SIG-M5 treated with dmso at 0.1 percent for 504 hours (cell line): ENCODE measurements at regions not wholly inside any gene's neighbourhood (a gene's known extent, or its start where the extent isn't known, plus 50 kb on each side); places are given as distances from the start of the nearest gene placed in this dataset.

Experiments
- DNase-seq: peaks from one replicate; lab custom pipeline; 2025; ENCODE audit not compliant: unreplicated experiment; lab: John Stamatoyannopoulos, UW

- no peak for DNase-seq
These were observed 218.0 kb downstream of the TMEM38B start for GRCh38 chr9:105912157-105912862.

GRCh38 chr9:105912863-105913516 lies 218.6 kb downstream of the TMEM38B start:
- peak; percentile 11 for DNase-seq

DNA sequence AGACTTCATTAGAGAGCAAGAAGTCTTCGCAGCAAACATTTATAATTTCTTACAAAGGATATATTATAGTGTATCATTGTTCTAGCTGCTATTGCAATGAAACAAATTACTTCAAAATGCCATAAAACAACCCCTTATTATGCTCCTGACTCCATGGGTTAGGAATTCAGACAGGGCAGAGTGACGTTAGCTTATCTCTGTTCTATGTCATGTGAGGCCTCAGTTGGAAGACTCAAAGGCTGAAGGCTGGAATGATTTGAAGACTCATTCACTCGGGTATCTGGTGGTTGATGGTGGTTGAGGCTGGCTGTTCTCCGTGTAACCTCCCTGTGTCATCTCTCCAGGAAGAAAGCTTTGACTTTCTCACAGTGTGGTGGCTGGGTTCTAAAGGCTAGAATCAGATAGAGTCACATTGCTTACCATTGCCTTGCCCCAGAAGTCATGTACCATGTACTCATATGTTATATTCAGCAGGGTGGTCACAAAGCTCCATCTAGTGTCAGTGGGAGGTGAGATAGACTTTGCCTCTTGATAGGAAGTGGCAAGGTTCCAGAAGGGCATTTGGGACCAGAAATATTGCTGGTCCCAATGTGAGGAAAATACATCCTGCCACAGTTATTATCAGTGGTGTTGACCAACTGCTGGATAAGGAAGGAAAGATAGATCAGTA lies 226.9 kb downstream of the TMEM38B start:
- no peak for DNase-seq

- no peak for DNase-seq
These were observed 234.1 kb downstream of the TMEM38B start for GRCh38 chr9:105928416-105928815.

- no peak for DNase-seq
These were observed 235.8 kb downstream of the TMEM38B start for GRCh38 chr9:105930011-105930627.

- DNase-seq = no peak
These were observed 237.9 kb downstream of the TMEM38B start for GRCh38 chr9:105932276-105932675.

DNA sequence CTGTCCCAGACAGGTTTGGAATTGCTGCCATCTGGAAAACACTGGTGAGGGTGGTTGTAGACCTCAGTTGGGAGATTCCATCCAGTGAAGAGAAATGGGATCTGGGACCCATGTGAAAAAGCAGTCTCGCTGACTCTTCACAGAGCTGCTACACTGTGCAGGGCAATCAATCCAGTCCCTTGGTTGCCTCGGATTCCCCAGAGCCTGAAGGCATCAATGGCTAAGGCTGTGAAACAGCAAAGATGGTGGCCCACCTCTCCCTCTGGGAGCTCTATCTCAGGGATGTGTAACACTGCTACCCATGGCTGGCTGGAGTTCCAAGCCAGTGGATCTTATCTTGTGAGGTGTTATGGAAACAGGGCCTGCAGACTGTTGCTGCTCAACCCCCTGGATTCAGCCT lies 256.1 kb downstream of the TMEM38B start:
- DNase-seq = no peak

DNA sequence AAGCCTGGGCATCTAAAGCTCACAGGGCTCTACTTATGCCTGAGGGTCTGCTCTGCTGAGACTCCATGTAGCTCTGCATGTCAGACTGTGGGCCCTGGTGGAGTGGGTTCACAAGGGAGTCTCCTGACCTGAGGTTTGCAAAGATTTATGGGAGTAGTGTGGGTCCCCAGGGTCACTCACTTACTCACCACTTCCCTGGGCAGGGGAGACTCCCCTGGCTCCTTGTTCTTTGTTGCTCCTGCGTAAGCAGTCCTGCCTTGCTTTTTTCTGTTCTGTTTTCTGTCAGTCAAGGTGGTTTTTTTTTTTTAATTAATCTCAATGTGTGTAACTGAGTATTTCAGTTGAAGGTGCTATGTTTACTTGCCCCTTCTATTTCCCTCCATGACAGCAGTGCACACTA lies 256.6 kb downstream of the TMEM38B start:
- no peak for DNase-seq

- no peak for DNase-seq
These were observed 260.2 kb downstream of the TMEM38B start for GRCh38 chr9:105954517-105954916.

GRCh38 chr9:105957830-105958229 lies 263.5 kb downstream of the TMEM38B start:
- no peak for DNase-seq

DNA sequence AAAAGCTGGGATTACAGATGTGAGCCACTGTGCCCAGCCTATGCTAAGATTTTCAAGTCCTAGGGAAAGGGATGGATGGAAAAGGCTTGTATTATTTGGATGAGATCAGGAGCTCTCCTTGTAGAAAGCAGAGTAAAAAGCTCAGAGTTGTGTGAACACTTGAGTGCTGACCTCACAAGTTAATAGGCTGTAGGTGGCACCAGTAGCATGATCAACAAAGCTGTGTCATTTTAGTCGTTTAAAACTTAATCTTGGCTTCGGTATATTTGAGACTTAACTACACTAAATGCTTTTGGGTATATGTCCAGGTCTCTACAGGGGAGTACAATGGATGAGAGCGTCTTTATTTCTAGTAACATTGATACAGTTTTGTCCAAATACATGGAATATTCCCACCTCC lies 264.2 kb downstream of the TMEM38B start:
- no peak for DNase-seq

GRCh38 chr9:105959531-105959930 lies 265.2 kb downstream of the TMEM38B start:
- DNase-seq = no peak

- DNase-seq = no peak
These were observed 269.2 kb downstream of the TMEM38B start for GRCh38 chr9:105963343-105964099.

GRCh38 chr9:105964156-105964555 lies 269.8 kb downstream of the TMEM38B start:
- no peak for DNase-seq

DNA sequence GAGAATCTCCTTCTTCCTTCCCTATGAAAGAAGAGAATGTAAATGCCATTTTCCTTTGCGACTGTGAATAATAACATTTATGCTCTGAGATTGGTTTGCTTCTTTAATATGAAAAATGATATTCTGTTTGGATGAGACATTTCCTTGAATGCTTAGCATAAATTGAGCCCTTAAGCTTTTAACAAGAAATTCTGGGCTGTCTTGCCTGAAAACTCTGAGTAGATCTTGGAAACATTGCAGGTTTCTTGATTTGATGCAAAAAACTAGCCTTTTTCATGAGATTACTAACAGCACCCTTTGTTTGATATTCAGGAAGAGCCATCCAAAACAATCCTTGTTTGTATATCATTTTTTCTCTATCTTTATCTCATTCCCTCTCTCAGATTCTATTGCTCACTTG lies 272.5 kb downstream of the TMEM38B start:
- DNase-seq = no peak

- no peak for DNase-seq
These were observed 272.9 kb downstream of the TMEM38B start for GRCh38 chr9:105967248-105967647.

- no peak for DNase-seq
These were observed 273.5 kb downstream of the TMEM38B start for GRCh38 chr9:105967797-105968196.

- no peak for DNase-seq
These were observed 274.6 kb downstream of the TMEM38B start for GRCh38 chr9:105968811-105969466.

DNA sequence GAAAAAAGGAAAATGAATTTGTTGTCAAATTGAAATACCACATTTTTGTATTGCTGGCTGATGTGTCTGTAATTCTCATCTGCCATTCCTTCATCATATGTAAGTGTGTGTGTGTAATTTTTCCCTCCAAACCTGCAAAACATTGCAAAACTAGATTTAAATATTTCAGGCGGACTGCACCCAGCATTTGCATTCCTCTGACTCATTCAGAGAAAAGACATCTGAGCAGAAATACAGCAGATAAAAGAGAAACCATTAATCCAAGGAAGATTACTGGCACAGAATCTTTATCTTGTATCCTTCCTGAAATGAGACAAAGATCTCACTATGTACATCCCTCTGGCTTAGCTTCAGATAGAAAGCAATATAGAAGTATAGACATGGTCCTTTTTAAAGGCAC lies 275.3 kb downstream of the TMEM38B start:
- no peak for DNase-seq

DNA sequence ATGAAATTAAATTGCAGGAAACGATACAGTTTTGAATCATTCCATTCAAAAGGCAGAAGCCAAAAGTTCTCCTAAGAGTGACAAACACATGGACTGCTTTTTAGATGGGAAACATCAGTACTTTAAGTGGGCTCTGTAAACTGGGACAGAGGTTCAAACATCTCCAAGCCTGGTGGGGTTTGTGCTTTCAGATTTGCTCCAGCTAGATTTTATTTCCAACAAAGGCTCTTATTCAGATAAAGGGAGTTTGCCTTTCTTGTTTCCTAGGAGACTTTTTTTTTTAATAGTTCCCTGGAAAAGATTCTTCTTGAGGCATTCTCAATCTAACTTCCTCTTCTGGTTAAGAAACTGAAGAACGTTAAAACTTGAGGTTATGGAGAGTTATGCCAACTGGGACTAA lies 277.6 kb downstream of the TMEM38B start:
- no peak for DNase-seq
